Fibroblast of the conjunctiva (primary cell): ENCODE measurements at regions not wholly inside any gene's neighbourhood (a gene's known extent, or its start where the extent isn't known, plus 50 kb on each side); places are given as distances from the start of the nearest gene placed in this dataset.

Experiments used
- DNase-seq: peaks from one replicate; pipeline ENCODE4 v3.0.0-alpha.2; 2010; ENCODE audit warnings: low read depth

- no peak for DNase-seq
Measured at GRCh38 chr7:53699215-53699837, 663.9 kb downstream of the POM121L12 start.

GRCh38 chr7:53719122-53719521 lies 683.7 kb downstream of the POM121L12 start:
- no peak for DNase-seq

- DNase-seq, result no peak
Measured at GRCh38 chr7:53740971-53741370, 705.5 kb downstream of the POM121L12 start.

- DNase-seq, result no peak
Measured at GRCh38 chr7:53743697-53744402, 708.4 kb downstream of the POM121L12 start.

- DNase-seq, result no peak
Measured at GRCh38 chr7:53744403-53744760, 708.9 kb downstream of the POM121L12 start.

- DNase-seq, result no peak
Measured at GRCh38 chr7:53756946-53757345, 721.5 kb downstream of the POM121L12 start.

GRCh38 chr7:53768186-53768585 lies 732.8 kb downstream of the POM121L12 start:
- DNase-seq, result no peak

- DNase-seq, result no peak
Measured at GRCh38 chr7:53771701-53772100, 736.3 kb downstream of the POM121L12 start.

- DNase-seq, result no peak
Measured at GRCh38 chr7:53776323-53776722, 740.9 kb downstream of the POM121L12 start.

GRCh38 chr7:53789741-53790140 lies 752.4 kb upstream of the VSTM2A start:
- DNase-seq, result no peak

GRCh38 chr7:53794816-53795215 lies 747.4 kb upstream of the VSTM2A start:
- DNase-seq, result no peak

- no peak for DNase-seq
Measured at GRCh38 chr7:53800746-53801145, 741.4 kb upstream of the VSTM2A start.

- DNase-seq, result no peak
Measured at GRCh38 chr7:53806119-53806518, 736.1 kb upstream of the VSTM2A start.

GRCh38 chr7:53811555-53812079 lies 730.6 kb upstream of the VSTM2A start:
- peak; percentile 1 for DNase-seq

GRCh38 chr7:53812135-53812534 lies 730.0 kb upstream of the VSTM2A start:
- no peak for DNase-seq

- no peak for DNase-seq
Measured at GRCh38 chr7:53835301-53835700, 706.9 kb upstream of the VSTM2A start.

- DNase-seq, result no peak
Measured at GRCh38 chr7:53877688-53878087, 664.5 kb upstream of the VSTM2A start.

GRCh38 chr7:53900856-53901528 lies 641.2 kb upstream of the VSTM2A start:
- DNase-seq, result no peak

- no peak for DNase-seq
Measured at GRCh38 chr7:53904355-53904754, 637.8 kb upstream of the VSTM2A start.

- DNase-seq, result no peak
Measured at GRCh38 chr7:53917637-53918036, 624.5 kb upstream of the VSTM2A start.

- DNase-seq, result no peak
Measured at GRCh38 chr7:53920011-53920410, 622.2 kb upstream of the VSTM2A start.

GRCh38 chr7:53940483-53940882 lies 601.7 kb upstream of the VSTM2A start:
- DNase-seq, result no peak

GRCh38 chr7:53947732-53948131 lies 594.4 kb upstream of the VSTM2A start:
- DNase-seq, result no peak
